SK-N-SH (cell line): ENCODE measurements at regions not wholly inside any gene's neighbourhood (a gene's known extent, or its start where the extent isn't known, plus 50 kb on each side); places are given as distances from the start of the nearest gene placed in this dataset.

Experiments used
- CTCF ChIA-PET: fragments of 300-600, 350-600 bp; formaldehyde crosslinking; extraction: SDS; loops from one replicate; lab custom pipeline; 2021; lab: Yijun Ruan, JAX
- POLR2A ChIA-PET: fragments of 350-600 bp; sonication (Branson Sonifier 250); formaldehyde crosslinking; extraction: SDS; loops from one replicate; lab custom pipeline; 2020; ENCODE audit warnings: antibody characterized with exemption, inconsistent platforms; lab: Yijun Ruan, JAX
- DNase-seq: peaks from one replicate; pipeline ENCODE4 v3.0.0; 2012
- H2AFZ ChIP-seq: fragments of 200-600 bp; sonication (generic); 2 replicates; pipeline ENCODE4 v1.8.1; 2016; ENCODE audit warnings: antibody characterized with exemption, mild to moderate bottlenecking, low read depth
- H3F3A ChIP-seq: fragments of 200-600 bp; sonication (generic); replicated peaks from 2 replicates; pipeline ENCODE3; 2016; ENCODE audit warnings: antibody characterized with exemption, mild to moderate bottlenecking; ENCODE audit not compliant: insufficient read depth
- H3K27ac ChIP-seq, 2 experiments: fragments of 200-500 bp in 1 of 2; fragments of 200-600 bp in 1 of 2; sonication (Bioruptor generic) in 1 of 2; sonication (generic), shearing (Covaris generic) in 1 of 2; 2 replicates each; pipeline versions ENCODE4 v1.5.1 to v1.6.1; 2014 to 2016; ENCODE audit warnings: low read depth in 2 of 2, inconsistent platforms in 1 of 2, low read length in 1 of 2, mild to moderate bottlenecking in 1 of 2, mixed read lengths in 1 of 2
- H3K27me3 ChIP-seq: fragments of 200-600 bp; sonication (generic), shearing (Covaris generic); 2 replicates; pipeline ENCODE4 v1.6.1; 2016; ENCODE audit warnings: mixed run types; ENCODE audit not compliant: insufficient read depth
- H3K36me3 ChIP-seq, 2 experiments: fragments of 200-500 bp in 1 of 2; fragments of 200-600 bp in 1 of 2; sonication (Bioruptor generic) in 1 of 2; sonication (generic) in 1 of 2; replicated peaks in 1 of 2; 2 replicates each; pipeline versions ENCODE3 to v1.5.1; 2014 to 2016; ENCODE audit warnings: low read length in 1 of 2, mild to moderate bottlenecking in 1 of 2; ENCODE audit not compliant: insufficient read depth in 2 of 2, control insufficient read depth in 1 of 2
- H3K4me1 ChIP-seq, 2 experiments: fragments of 200-500 bp in 1 of 2; fragments of 200-600 bp in 1 of 2; sonication (Bioruptor generic) in 1 of 2; sonication (generic), shearing (Covaris generic) in 1 of 2; 2 replicates each; pipeline versions ENCODE4 v1.5.1 to v1.6.1; 2014 to 2016; ENCODE audit warnings: low read depth in 1 of 2, low read length in 1 of 2, mixed run types in 1 of 2; ENCODE audit not compliant: insufficient read depth in 2 of 2, control insufficient read depth in 1 of 2
- H3K4me2 ChIP-seq: fragments of 200-600 bp; sonication (generic), shearing (Covaris generic); 2 replicates; pipeline ENCODE4 v1.6.1; 2017; ENCODE audit warnings: mixed run types
- H3K4me3 ChIP-seq, 2 experiments: fragments of 200-500 bp in 1 of 2; fragments of 200-600 bp in 1 of 2; sonication (Bioruptor generic) in 1 of 2; sonication (generic), shearing (Covaris generic) in 1 of 2; 2 replicates each; pipeline versions ENCODE4 v1.5.1 to v1.8.1; 2014 to 2016; ENCODE audit warnings: low read depth in 2 of 2, inconsistent platforms in 1 of 2, low read length in 1 of 2, mild to moderate bottlenecking in 1 of 2, mixed read lengths in 1 of 2, moderate library complexity in 1 of 2
- H3K79me2 ChIP-seq: fragments of 200-600 bp; sonication (generic); 2 replicates; pipeline ENCODE4 v1.8.1; 2017; ENCODE audit warnings: mild to moderate bottlenecking; ENCODE audit not compliant: insufficient read depth
- H3K9ac ChIP-seq: fragments of 200-600 bp; sonication (generic); 2 replicates; pipeline ENCODE4 v1.6.1; 2017; ENCODE audit warnings: mixed run types
- H3K9me2 ChIP-seq: fragments of 200-600 bp; sonication (generic); 2 replicates; pipeline ENCODE4 v1.6.1; 2017; ENCODE audit warnings: mixed run types
- H3K9me3 ChIP-seq: fragments of 200-600 bp; sonication (generic); 2 replicates; pipeline ENCODE4 v1.6.1; 2017; ENCODE audit warnings: mixed run types, mild to moderate bottlenecking, moderate library complexity
- H4K20me1 ChIP-seq: fragments of 200-600 bp; sonication (generic); 2 replicates; pipeline ENCODE4 v1.6.1; 2017; ENCODE audit warnings: mild to moderate bottlenecking, mixed run types; ENCODE audit not compliant: insufficient read depth
- CTCF ChIP-seq: fragments of 200-600 bp; sonication (generic); IDR thresholded peaks from 2 replicates; pipeline ENCODE4 v1.6.1; 2017; ENCODE audit warnings: antibody characterized with exemption, mild to moderate bottlenecking, moderate library complexity
- ELF1 ChIP-seq: IDR thresholded peaks from 2 replicates; pipeline ENCODE4 v1.4.0; 2012
- EP300 ChIP-seq, 2 experiments: IDR thresholded peaks; 2 replicates each; pipeline versions ENCODE4 v1.4.0 to v1.6.1; 2012; ENCODE audit warnings: borderline replicate concordance in 1 of 2, low read depth in 1 of 2, low read length in 1 of 2
- EZH2phosphoT487 ChIP-seq: fragments of 200-600 bp; sonication (generic); IDR thresholded peaks from 2 replicates; pipeline ENCODE4 v1.6.1; 2017; ENCODE audit warnings: low read depth, mixed run types, mild to moderate bottlenecking, antibody characterized with exemption, moderate library complexity, borderline replicate concordance
- FOSL2 ChIP-seq: IDR thresholded peaks from 2 replicates; pipeline ENCODE4 v1.4.0; 2012; ENCODE audit warnings: low read depth, mild to moderate bottlenecking, moderate library complexity, borderline replicate concordance
- FOXM1 ChIP-seq: IDR thresholded peaks from 2 replicates; pipeline ENCODE4 v1.4.0; 2012; ENCODE audit warnings: low read depth, mild to moderate bottlenecking
- GABPA ChIP-seq: IDR thresholded peaks from 2 replicates; pipeline ENCODE4 v1.4.0; 2012; ENCODE audit warnings: low read depth, mild to moderate bottlenecking
- JUND ChIP-seq: IDR thresholded peaks from 2 replicates; pipeline ENCODE4 v1.4.0; 2012
- MAX ChIP-seq: IDR thresholded peaks from 2 replicates; pipeline ENCODE4 v1.4.0; 2012; ENCODE audit warnings: low read depth
- MEF2A ChIP-seq: IDR thresholded peaks from 2 replicates; pipeline ENCODE4 v1.4.0; 2012; ENCODE audit warnings: low read depth, borderline replicate concordance
- MXI1 ChIP-seq: IDR thresholded peaks from 2 replicates; pipeline ENCODE4 v1.6.1; 2012; ENCODE audit warnings: mild to moderate bottlenecking, low read depth, low read length, improper control_type of control experiment
- NFIC ChIP-seq: IDR thresholded peaks from 2 replicates; pipeline ENCODE4 v1.4.0; 2012; ENCODE audit warnings: borderline replicate concordance
- NRF1 ChIP-seq: IDR thresholded peaks from 2 replicates; pipeline ENCODE4 v1.6.1; 2012; ENCODE audit warnings: low read depth, mild to moderate bottlenecking, low read length
- PBX3 ChIP-seq: IDR thresholded peaks from 2 replicates; pipeline ENCODE4; 2012
- RCOR1 ChIP-seq: fragments of 150-350 bp; IDR thresholded peaks from 2 replicates; pipeline ENCODE4 v1.6.1; 2017; ENCODE audit warnings: antibody characterized with exemption, low read length
- REST ChIP-seq: IDR thresholded peaks from 2 replicates; pipeline ENCODE4 v1.6.1; 2012; ENCODE audit warnings: mild to moderate bottlenecking, low read depth, low read length, moderate library complexity
- SIN3A ChIP-seq: IDR thresholded peaks from 2 replicates; pipeline ENCODE4 v1.6.1; 2012; ENCODE audit warnings: low read depth, mild to moderate bottlenecking, low read length, moderate library complexity, borderline replicate concordance
- ZBTB33 ChIP-seq: IDR thresholded peaks from 2 replicates; pipeline ENCODE4 v1.4.0; 2012; ENCODE audit warnings: low read depth, borderline replicate concordance
- WGBS: methylation state at CpG from one replicate; pipeline ENCODE4 v1.1.6; 2017; ENCODE audit warnings: low lambda C conversion rate; 5-methylcytosine and 5-hydroxymethylcytosine counted together

GRCh38 chr12:19761463-19761862, 322.2 kb downstream of the AEBP2 start:
- Histone ChIP-seq H3K9me3 (no peaks in the 10 kb centered on the region), H2AFZ (no peak overlapping the region), H3K27me3 (no peaks in the 10 kb centered on the region), H3K4me2 (no peak overlapping the region), H3K9me2 (no peaks in the 10 kb centered on the region), H3K27ac (no peak overlapping the region), H3K36me3 (no peaks in the 10 kb centered on the region), H3K4me1 (no peaks in the 10 kb centered on the region; a peak in 2 of 4 replicates), H3K79me2 (no peaks in the 10 kb centered on the region), H3K4me3 (no peak overlapping the region), H4K20me1 (no peaks in the 10 kb centered on the region), H3K9ac (no peak overlapping the region), H3F3A (no peaks in the 10 kb centered on the region)
- TF ChIP-seq NFIC, result no peak
- TF ChIP-seq ELF1, result no peak
- TF ChIP-seq MEF2A, result no peak
- TF ChIP-seq ZBTB33, result no peak
- TF ChIP-seq EP300 (IDR thresholded peaks at IDR 0.05; ENCODE audit: borderline replicate concordance in 1 of 2, low read depth in 1 of 2, low read length in 1 of 2), result no peak
- no peak for TF ChIP-seq JUND
- TF ChIP-seq RCOR1, result no peak
- TF ChIP-seq REST, result no peak
- 88% methylated on average over 1 of the region's 1 CpG for WGBS
- ChIA-PET CTCF (interaction anchor here (1.1 kb wide), 1 partner anchor 22 kb away, joined by 4 read pairs; no protein-coding TSS in a partner anchor), POLR2A (no interaction called here)
- DNase-seq, result no peak

- WGBS, result 88% methylated on average over 1 of the region's 1 CpG
- Histone ChIP-seq H3K36me3 (no peaks in the 10 kb centered on the region), H3K9ac (no peak overlapping the region), H3F3A (no peaks in the 10 kb centered on the region), H3K4me3 (no peak overlapping the region), H3K4me1 (no peaks in the 10 kb centered on the region; a peak in 1 of 4 replicates), H3K79me2 (no peaks in the 10 kb centered on the region), H3K9me3 (no peaks in the 10 kb centered on the region), H3K27me3 (no peaks in the 10 kb centered on the region), H2AFZ (no peak overlapping the region), H4K20me1 (no peaks in the 10 kb centered on the region), H3K4me2 (no peak overlapping the region), H3K9me2 (no peaks in the 10 kb centered on the region), H3K27ac (no peak overlapping the region)
- CTCF ChIA-PET, result interaction anchor here (0.7 kb wide), 1 partner anchor 24 kb away, joined by 4 read pairs; no protein-coding TSS in a partner anchor
- POLR2A ChIA-PET, result no interaction called here
- no peak for DNase-seq
- TF ChIP-seq MXI1 (no peak), PBX3 (no peak), JUND (no peak), FOSL2 (no peak), FOXM1 (no peak), SIN3A (no peak), NFIC (no peak), EZH2phosphoT487 (no peak), MAX (no peak), NRF1 (no peak), CTCF (no peak), GABPA (no peak), RCOR1 (no peak)
- TF ChIP-seq, all 33 proteins: peak for 0
Observed at GRCh38 chr12:19763488-19763887, 324.2 kb downstream of the AEBP2 start.
